COLO668 (cell line): ENCODE measurements at regions not wholly inside any gene's neighbourhood (a gene's known extent, or its start where the extent isn't known, plus 50 kb on each side); places are given as distances from the start of the nearest gene placed in this dataset.

Experiments
- DNase-seq: peaks from one replicate; lab custom pipeline; 2025; ENCODE audit not compliant: unreplicated experiment; lab: John Stamatoyannopoulos, UW

DNA sequence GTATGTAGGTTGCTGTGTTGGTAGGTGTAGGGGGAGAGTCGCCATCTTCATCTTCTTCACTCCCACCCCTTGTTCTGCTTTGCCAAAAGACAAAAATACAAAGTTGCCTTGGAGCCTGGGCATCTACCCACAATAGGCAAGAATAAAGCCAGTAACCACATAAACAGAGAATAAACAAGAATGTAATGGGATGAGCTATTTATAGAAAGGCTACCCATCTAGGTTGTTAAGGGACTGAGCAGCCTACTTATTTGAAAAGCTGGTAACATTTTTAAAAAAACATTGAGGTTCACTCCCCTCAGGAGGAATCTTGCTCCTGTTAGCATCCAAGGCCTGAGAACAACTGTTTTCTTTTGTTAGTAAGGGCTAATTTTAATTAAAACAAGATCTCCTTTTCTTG is 301.4 kb upstream of the STXBP5 start:
- DNase-seq, result no peak

DNA sequence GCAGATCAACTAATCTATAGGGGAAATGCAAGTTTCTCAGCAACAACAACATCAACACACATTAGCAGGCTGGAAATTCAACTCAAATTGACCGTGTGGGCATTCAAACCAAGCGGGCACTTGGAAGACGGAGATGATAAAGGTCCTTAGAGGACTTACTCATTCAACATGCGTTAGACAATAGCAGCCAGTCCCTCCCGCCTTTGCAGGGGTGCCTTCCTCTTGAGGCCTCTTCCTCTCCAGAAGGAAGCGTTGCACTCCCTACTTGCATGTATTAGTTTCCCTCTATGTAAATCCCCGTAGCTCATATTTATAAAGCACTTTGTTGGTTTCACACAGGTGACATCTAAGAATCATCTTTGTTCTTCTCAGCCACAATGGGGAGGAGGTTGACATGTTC is 300.8 kb upstream of the STXBP5 start:
- DNase-seq, result no peak

DNA sequence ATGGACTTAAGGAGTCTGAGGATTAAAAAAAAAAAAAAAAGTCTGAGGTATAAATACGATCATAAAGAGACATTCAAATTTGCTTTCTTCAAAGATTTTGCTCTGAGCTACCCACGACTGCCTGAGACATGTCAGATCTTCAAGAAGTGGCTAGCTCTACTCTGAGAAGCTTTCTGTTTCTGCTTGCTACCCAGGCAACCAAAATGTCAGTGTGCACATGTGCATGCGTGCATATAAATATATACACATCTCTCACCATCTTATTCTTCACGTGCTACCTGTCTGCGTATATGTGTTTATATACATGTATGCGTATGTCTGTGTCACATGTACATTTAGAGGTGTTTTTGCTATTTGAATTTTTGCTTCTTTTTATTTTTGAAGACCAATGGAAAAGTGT is 299.6 kb upstream of the STXBP5 start:
- DNase-seq, result no peak

DNA sequence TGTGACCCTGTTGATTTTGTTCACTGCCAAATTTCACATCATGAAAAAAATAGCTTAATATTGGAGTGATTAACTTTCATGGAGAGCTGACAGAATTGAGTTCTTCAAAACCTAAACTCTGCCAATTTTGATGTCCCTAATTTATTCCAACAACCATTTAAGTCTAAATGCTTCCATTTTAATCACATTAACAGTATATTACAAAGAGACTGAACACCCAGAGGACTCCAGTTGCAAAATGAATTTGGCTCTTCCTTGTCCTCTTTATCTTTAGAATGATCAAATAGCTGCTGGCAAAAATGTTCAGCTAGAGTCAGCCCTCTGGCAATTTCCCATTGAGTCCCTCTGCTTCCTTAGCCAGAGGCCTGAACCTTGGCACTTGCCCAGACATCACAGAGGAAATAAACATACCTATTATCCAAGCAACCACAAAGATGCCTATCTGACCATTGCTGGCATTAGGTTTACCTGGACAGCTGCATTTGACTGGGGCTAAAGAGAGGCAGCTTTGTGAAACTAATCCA is 299.0 kb upstream of the STXBP5 start:
- DNase-seq, result peak; percentile 46

DNA sequence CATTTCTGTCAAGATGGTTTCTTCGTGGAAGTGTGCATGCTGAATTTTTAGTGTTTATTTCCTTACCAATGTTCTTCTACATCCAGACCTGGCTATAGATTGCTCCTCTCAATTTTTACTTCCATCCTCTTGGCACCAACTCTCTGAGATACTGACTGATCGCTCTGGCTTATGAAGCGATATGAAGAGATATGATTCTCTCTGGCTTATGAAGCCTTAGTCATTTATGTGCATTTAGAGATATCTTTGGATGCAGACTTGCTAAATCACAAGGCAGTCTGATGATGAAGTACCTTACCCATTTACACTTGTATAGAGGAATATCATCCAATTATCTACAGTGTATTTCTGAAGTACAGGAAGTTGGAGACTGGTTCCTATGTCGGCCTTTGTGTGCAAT is 295.4 kb upstream of the STXBP5 start:
- no peak for DNase-seq

DNA sequence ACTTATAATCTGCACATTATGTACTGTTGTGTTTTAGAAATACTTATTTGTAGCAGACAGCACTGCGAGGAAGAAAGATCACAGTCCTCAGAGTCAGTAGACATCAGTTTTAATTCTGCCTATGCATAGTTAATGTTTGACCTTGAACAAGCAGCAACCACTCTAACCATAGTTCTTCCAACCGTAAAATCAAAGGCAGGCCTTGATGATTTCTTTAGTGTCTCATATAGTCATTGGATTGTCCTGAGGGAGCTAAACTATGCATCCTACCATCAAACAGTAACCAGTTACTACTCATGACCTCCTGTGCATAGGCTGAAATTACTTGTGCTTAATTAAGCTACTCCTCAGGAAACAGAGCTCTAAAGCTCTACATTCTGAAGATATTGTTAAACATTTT is 294.8 kb upstream of the STXBP5 start:
- DNase-seq, result no peak

DNA sequence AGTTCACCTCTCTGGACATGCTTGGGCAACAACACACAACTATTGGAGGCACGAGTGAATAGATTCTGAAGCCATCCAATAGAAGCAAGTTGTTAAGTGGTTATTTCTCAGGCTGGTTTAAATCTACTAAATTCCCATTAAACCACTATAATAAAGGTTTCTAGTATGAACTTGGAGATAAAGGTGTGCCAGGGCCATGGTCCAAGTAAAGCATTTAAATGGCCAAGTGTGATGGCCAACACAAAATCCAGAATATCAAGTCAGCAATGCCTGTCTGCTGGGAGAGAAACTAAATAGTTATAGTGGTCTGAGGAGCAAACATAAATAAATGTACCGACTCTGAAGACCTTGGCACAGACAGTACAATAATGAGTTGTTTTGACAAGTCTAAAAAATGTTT is 294.3 kb upstream of the STXBP5 start:
- DNase-seq, result no peak

DNA sequence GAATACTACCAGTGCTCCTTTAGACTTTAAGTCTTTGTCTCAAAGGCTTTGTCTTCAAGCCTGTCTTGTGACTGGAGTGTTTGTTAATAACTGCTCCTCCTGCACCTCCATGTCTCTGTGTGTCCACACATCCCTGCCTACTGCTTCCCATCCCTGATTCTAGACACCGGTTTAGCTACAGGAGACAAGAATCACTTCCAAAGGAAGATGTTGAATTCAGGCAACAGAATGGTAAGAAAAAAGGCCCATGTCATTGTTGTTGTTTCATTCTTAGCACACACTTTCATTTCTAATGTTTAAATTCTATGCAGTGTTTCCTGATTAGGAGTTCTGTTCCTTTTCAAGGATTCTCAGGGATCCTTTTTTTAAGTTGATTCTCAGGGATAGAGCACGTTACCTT is 293.6 kb upstream of the STXBP5 start:
- no peak for DNase-seq

DNA sequence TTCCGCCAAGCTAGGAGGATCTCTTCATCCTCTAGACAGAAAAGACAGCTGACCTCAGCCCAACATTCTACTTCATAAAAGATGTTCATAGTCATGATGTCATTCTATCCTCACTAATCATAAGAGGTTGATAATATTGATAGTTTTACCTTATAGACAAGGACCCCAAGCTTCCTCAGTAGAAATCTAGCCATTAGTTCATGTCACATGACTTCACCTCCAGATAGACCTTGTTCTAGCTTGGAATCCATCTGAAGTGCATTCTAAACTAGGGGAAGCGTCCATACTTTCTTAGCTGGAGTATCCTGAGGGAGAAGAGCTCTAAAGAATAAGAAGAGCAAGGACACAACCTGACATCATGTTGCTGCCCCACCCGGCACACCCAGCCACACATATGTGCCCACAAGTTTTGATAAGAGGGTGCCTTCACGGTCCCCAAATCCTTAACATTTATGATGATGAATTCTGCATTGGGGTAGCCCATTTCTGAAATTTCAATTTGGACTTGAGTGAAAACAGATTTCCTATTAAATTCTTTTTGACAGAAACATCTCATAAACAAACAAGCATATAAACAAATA is 292.5 kb upstream of the STXBP5 start:
- DNase-seq, result no peak

DNA sequence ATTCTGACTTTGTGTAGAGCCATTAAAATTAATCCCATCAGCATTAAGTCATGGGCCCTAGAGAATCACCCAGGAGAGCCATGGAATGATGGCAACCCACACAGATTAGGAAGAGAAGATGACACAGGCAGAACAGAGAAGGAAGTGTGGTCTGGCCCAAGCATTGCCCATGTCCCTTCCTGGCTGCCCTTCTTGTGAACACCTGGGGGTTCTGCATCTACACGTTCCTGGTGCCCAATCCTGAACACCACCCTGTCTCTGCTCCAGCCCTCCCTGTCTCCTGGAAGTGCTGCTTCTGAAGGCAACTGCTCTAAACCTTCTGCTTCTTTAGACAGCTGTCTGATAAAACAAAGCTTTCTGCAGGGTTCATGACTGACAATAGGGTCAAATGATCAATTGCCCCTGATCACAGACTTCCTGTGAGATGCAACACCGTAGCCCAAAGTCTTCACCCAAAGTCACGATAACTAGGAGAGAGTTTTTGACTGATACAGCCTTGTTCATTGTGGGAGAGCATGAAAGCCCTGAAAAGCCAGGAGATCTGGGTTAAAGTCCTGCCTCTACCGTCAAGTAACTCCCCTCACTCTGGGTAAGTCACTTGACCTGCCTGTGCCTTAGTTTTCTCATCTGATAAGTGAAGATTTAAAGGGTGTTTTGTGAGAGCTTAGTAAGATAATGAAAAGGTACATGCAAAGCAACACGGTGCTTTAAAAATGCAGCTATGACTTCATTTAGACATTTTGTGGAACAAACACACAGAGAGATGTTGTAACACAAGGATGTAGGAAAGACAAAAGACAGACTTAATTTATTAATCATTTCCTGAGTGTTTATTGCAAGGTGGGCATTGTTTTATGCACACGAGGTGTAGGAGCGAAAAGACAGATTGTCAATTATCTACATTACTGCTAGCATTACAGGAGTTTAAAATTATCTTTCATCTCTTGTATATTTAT is 291.2 kb upstream of the STXBP5 start:
- DNase-seq, result no peak

DNA sequence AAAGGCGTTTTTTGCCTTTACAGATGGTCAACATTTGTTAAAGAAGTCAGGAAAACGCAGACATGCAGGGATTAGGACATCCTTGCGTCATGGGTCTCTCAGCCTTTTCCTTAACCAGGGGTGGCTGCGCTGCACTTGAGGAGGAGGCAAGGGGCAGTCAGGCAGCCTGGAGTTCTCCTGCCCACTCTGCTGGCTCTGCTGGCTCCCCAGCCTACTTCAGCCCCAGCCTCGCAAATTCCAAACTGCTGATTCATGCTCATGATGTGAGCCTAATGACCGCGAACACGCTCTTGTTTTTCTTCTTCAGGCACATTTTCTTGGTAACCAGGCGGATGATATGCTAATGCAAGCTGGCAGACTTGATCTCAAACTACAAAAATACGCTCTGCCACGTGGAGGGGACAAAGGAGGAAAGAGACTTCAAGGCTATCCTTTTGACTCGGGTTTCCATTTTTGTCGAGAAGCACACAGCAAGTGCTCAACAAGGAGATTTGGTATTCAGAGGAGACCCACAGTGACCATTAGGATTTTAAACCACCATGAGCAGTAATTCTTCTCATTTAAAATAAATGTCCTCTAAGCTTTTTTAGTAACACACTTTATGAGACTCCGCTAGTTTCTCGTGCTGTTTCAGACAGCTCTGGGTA is 290.3 kb upstream of the STXBP5 start:
- no peak for DNase-seq

DNA sequence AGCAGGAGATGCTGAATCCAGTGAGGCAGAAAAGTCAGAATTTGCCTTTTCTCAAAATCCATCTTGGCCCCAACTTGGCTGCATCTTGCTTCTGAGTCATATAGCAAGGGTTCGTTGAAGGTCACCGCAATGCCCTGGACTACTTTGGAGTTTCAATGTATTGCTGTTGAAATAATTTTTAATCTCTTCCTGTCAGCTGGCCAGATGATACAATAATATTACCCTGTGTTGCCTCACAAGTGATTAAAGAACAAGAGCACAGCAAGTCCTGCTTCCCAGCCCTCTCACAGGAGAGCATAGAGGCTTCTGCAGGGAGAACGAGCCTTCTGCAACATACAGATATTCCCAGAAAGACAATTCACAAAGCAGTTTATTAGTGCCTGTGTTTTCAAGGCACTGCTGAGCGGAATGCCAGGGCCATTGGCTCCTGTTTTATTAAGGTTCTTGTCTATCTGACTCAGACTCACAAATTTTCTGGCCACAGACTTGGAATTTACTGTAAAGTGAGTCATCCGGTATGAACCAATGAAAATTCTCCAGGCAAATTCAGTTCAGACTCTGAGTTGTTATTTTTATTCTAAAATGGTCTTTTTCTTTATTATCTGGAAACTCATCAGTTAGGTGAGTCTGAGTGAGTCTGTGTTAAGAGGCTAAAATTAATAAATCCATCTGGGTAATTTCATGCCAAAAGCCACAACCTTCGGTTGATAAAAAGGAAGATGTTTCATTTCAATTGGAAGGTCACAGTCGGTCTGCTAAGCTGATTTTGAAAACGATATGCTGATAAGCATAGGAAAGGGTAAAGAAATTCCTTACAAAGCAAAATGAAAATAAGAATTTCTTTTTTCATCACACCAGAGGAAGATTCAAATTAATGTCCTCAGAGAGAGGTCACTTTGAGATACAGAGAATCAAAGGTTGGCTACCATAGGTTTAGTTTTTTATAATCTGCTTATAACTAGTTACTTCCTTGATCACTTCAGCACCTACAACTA is 289.4 kb upstream of the STXBP5 start:
- no peak for DNase-seq

DNA sequence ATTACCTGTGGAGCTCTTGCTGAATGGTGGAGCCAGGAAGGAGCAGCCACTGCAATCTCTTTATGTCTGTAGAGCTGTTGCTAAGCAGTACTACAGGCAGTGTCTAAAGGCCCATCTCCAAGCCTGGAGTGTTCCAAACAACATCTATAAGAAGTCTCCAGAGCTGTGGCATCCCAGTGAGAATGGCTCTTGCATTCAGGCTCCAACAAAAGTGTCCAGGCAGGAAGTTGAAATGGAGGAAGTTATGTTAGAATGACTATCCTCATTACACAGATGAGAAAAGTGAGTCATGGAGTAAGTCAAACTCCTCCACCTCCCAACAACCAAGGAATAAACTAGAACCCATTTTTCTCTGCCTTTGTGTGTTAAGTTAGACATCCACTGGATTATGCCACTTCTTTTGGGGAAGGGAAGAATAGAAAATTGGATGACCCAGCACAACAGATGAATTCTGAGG is 288.5 kb upstream of the STXBP5 start:
- DNase-seq, result no peak

DNA sequence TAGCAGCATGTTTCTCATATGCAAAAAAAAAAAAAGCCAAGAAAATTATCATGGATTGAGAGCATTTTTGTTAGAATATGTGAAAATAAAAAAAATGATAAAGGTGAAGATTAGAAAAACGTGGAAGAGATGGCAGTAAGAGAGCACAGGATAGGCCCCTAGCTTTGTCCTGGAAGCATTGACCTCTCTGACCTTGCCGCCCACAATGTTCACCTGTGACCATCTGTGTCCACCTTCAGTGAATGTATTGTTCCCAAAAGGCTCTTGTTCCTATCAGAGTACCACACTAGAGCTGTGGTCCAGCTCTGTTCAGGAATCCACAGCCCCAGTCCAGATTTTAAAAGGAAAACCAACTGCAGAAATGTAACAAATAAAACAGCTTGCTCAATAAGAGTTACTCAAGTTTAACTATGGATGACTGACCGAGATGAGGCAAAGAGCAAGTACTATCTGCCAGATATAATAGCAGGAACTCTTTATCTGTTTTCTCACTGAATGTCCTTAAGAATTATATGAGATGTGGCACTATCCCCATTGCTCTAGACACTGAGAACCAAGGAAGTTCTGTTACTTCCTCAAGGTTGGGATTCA is 287.7 kb upstream of the STXBP5 start:
- DNase-seq, result no peak

DNA sequence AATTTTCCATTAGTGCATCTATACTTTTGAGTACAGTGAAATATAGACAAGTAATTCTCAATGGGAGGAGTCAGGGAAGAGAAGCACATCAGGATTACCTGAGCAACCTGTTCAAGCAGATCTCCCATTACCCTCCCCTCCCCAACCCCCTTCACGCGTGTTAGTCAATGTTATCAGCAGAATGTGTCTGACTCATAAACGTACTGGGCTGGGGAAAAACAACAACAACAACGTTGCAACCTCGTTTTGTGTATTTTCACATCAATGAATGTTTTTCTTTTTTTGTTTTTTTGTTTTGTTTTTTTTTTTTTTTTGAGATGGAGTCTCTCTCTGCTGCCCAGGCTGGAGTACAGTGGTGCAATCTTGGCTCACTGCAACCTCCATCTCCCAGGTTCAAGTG is 287.0 kb upstream of the STXBP5 start:
- DNase-seq, result no peak

DNA sequence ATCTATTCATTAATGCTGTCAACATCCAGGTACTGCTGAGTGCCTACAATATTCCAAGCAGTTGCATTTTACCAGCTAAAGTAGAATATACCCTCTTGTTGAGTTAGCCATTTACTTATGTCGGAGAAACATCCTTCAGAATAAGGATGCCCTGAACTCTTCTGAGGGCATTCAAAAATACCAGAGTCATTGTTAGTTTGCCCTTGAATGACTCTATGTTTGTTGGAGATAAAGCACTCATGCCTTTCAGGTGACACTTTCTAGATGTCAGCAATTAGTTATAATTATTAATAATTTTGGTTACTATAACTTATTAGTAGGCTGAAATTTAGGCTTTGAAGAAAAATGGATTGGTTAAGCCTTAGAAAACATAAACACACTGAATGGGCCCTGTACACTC is 286.2 kb upstream of the STXBP5 start:
- no peak for DNase-seq

DNA sequence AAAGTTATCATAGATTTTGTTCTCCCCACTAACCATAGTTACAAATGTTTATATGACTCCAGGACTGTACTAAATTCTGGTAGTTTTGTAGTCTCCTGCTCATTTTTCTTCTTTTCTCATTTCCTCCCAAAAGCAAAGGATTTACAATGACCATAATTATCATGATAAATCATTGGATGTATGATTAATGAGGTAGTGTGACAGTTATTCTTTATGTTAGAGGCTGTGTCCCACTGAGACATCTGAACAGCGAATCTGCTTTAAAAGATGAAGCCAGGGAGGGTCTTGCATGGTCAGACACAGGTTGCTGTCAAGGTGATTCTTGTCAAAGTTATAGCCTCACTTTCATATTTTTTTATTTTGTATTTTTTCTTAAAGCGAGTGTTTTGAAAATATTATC is 285.2 kb upstream of the STXBP5 start:
- DNase-seq, result no peak

DNA sequence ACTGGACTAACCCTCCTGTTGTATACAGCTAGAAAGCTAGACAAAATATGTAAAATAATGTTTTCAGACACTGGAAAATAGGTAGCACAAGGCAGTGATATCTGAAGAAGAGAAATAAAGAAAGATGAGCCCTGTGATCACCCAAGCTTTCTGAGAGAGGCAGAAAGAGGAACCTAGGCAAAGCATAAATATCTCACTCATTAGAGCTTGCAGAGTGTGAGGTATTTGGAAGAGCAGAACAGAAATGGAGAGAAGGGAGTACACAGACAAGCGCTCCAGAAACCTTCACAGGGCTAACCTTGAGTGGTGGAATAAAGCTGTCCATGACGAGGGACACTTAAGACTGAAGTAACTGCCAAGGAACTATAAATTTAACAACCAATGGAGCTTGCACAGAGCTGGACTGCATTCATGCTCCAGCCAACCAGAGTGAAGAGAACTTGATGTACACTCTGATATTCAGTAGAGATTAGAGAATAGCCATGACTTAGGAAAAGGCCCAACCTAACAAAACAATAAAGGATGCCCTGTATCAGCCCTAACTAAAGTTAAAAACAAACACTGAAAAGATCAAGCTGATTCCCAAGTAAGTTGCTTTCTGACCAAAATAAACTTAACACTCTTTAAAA is 280.9 kb upstream of the STXBP5 start:
- no peak for DNase-seq

DNA sequence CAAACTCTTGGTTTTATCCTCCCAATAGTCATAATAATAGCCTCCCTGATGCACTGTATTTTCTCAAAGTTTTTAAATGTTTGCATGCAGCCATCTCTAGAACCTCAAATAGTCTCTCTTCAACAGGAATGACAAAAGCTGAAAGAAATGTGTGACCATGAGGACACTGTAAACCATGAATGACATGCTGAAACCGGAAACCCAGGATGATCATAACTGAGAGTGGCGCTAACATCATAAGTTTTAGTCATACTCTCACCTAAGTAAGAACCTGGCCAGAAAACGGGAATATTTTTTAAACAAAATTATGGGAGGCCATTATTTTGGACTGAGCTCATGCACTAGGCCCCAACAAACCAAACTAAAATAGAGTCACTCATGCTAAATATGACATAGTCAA is 278.4 kb upstream of the STXBP5 start:
- no peak for DNase-seq

DNA sequence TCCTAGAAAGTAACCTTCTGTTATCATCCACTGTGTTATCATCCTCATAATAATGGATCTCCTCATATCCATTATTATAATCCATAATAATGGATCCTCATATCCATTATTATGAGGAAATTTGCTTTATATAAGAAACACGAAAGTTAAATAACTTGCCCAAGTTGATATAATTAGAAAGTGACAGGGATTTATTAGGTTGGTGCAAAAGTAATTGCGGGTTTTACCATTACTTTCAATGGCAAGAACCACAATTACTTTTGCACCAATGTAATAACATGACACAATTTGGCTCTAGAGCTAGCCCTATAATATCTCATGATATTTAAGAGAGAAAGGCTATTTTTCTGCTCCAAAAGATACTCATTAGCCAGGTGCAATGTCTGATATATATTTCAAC is 275.7 kb upstream of the STXBP5 start:
- no peak for DNase-seq
